ENCODE measurements at regions not wholly inside any gene's neighbourhood (a gene's known extent, or its start where the extent isn't known, plus 50 kb on each side); places are given as distances from the start of the nearest gene placed in this dataset.

DNA sequence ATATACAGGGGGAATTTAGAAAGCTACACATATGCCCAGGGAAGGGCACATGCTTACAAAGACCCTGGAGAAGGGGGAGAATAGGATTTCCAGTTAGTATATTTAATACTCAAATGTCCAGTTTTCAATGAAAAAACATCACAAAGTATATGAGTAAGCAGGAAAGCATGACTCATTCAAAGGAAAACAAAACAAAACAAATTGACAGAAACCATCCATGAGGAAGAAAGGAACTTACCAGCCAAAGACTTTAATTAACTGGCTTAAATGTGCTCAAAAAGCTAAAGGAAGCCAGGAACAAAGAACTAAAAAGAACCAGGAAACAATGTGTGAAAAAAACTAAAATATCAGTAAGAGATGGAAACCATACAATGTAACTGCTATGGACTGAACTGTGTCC lies 716.2 kb upstream of the ARGLU1 start:
- TF ChIP-seq, protein P1, sequence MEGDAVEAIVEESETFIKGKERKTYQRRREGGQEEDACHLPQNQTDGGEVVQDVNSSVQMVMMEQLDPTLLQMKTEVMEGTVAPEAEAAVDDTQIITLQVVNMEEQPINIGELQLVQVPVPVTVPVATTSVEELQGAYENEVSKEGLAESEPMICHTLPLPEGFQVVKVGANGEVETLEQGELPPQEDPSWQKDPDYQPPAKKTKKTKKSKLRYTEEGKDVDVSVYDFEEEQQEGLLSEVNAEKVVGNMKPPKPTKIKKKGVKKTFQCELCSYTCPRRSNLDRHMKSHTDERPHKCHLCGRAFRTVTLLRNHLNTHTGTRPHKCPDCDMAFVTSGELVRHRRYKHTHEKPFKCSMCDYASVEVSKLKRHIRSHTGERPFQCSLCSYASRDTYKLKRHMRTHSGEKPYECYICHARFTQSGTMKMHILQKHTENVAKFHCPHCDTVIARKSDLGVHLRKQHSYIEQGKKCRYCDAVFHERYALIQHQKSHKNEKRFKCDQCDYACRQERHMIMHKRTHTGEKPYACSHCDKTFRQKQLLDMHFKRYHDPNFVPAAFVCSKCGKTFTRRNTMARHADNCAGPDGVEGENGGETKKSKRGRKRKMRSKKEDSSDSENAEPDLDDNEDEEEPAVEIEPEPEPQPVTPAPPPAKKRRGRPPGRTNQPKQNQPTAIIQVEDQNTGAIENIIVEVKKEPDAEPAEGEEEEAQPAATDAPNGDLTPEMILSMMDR (IDR thresholded peaks at IDR 0.05): no peak
- no peak for TF ChIP-seq POLR2A (IDR thresholded peaks at IDR 0.05)

Measured in thyroid gland (tissue), 4 donors.